ENCODE measurements at regions not wholly inside any gene's neighbourhood (a gene's known extent, or its start where the extent isn't known, plus 50 kb on each side); places are given as distances from the start of the nearest gene placed in this dataset.

GRCh38 chr14:39861229-39861600 lies 429.0 kb upstream of the FBXO33 start:
- TF ChIP-seq REST (IDR thresholded peaks at IDR 0.05; ENCODE audit: low read depth) (no peak), CTCF (IDR thresholded peaks at IDR 0.05 in 2 of 3, conservative IDR thresholded peaks at IDR 0.05 in 1 of 3; ENCODE audit: borderline replicate concordance in 1 of 3, insufficient read depth in 1 of 3, low read depth in 2 of 3, low read length in 2 of 3) (no peak), EZH2phosphoT487 (IDR thresholded peaks at IDR 0.05; ENCODE audit: borderline replicate concordance) (no peak), POLR2A (IDR thresholded peaks at IDR 0.05; ENCODE audit: borderline replicate concordance, extremely low read depth, insufficient read depth, insufficient read length) (no peak), ZNF274 (IDR thresholded peaks at IDR 0.05; ENCODE audit: low read depth, low read length) (no peak), RAD21 (IDR thresholded peaks at IDR 0.05; ENCODE audit: low read depth) (no peak)
